ENCODE measurements at regions not wholly inside any gene's neighbourhood (a gene's known extent, or its start where the extent isn't known, plus 50 kb on each side); places are given as distances from the start of the nearest gene placed in this dataset.
A peak's percentile ranks its signal among the peaks of the same experiment; 100 is the strongest.

GRCh38 chrX:145631461-145631951, 186.1 kb upstream of the SLITRK2 start:
- DNase-seq, result no peak

GRCh38 chrX:145654486-145654885, 163.1 kb upstream of the SLITRK2 start:
- no peak for DNase-seq

- DNase-seq, result no peak
Measured at GRCh38 chrX:145673841-145674240, 143.8 kb upstream of the SLITRK2 start.

GRCh38 chrX:145677109-145677817, 140.4 kb upstream of the SLITRK2 start:
- DNase-seq, result no peak

GRCh38 chrX:145682518-145683298, 134.9 kb upstream of the SLITRK2 start:
- DNase-seq, result peak; percentile 85

- DNase-seq, result no peak
Measured at GRCh38 chrX:145687146-145687545, 130.5 kb upstream of the SLITRK2 start.

GRCh38 chrX:145687707-145688106, 129.9 kb upstream of the SLITRK2 start:
- DNase-seq, result no peak

GRCh38 chrX:145694048-145694447, 123.6 kb upstream of the SLITRK2 start:
- no peak for DNase-seq

- DNase-seq, result no peak
Measured at GRCh38 chrX:145715641-145716138, 101.9 kb upstream of the SLITRK2 start.

- no peak for DNase-seq
Measured at GRCh38 chrX:145716226-145716625, 101.4 kb upstream of the SLITRK2 start.

GRCh38 chrX:145727476-145727875, 90.2 kb upstream of the SLITRK2 start:
- DNase-seq, result no peak

GRCh38 chrX:145729635-145730034, 88.0 kb upstream of the SLITRK2 start:
- DNase-seq, result no peak

- DNase-seq, result no peak
Measured at GRCh38 chrX:145735036-145735435, 82.6 kb upstream of the SLITRK2 start.

GRCh38 chrX:145751943-145752342, 65.7 kb upstream of the SLITRK2 start:
- DNase-seq, result no peak

Data from NCI-H187 treated with DMSO at 0.1 percent for 48 hours (cell line).